ENCODE measurements at regions not wholly inside any gene's neighbourhood (a gene's known extent, or its start where the extent isn't known, plus 50 kb on each side); places are given as distances from the start of the nearest gene placed in this dataset.

GRCh38 chr13:62551588-62551987, 1135.9 kb upstream of the PCDH20 start:
- no peak for TF ChIP-seq POLR2A (IDR thresholded peaks at IDR 0.05)
- TF ChIP-seq, protein P1, sequence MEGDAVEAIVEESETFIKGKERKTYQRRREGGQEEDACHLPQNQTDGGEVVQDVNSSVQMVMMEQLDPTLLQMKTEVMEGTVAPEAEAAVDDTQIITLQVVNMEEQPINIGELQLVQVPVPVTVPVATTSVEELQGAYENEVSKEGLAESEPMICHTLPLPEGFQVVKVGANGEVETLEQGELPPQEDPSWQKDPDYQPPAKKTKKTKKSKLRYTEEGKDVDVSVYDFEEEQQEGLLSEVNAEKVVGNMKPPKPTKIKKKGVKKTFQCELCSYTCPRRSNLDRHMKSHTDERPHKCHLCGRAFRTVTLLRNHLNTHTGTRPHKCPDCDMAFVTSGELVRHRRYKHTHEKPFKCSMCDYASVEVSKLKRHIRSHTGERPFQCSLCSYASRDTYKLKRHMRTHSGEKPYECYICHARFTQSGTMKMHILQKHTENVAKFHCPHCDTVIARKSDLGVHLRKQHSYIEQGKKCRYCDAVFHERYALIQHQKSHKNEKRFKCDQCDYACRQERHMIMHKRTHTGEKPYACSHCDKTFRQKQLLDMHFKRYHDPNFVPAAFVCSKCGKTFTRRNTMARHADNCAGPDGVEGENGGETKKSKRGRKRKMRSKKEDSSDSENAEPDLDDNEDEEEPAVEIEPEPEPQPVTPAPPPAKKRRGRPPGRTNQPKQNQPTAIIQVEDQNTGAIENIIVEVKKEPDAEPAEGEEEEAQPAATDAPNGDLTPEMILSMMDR (IDR thresholded peaks at IDR 0.05) = no peak
